DND-41 (cell line): ENCODE measurements at regions not wholly inside any gene's neighbourhood (a gene's known extent, or its start where the extent isn't known, plus 50 kb on each side); places are given as distances from the start of the nearest gene placed in this dataset.

ENCODE experiments used
- CTCF ChIP-seq: IDR thresholded peaks from 2 replicates; pipeline ENCODE4 v1.5.1; 2012; ENCODE audit warnings: borderline replicate concordance, low read length, moderate library complexity, mild to moderate bottlenecking; ENCODE audit not compliant: poor library complexity, severe bottlenecking; ENCODE audit errors: extremely low read depth
- EZH2 ChIP-seq: IDR thresholded peaks from 3 replicates; pipeline ENCODE4 v1.6.1; 2012; ENCODE audit warnings: borderline replicate concordance, low read depth, mild to moderate bottlenecking, moderate library complexity, low read length, inconsistent platforms; ENCODE audit not compliant: severe bottlenecking

GRCh38 chr12:86735072-86735471, 478.9 kb upstream of the MGAT4C start:
- TF ChIP-seq CTCF (no peak), EZH2 (no peak)
